ENCODE measurements at regions not wholly inside any gene's neighbourhood (a gene's known extent, or its start where the extent isn't known, plus 50 kb on each side); places are given as distances from the start of the nearest gene placed in this dataset.

GRCh38 chr6:2430612-2431011 lies 185.2 kb upstream of the GMDS start:
- Histone ChIP-seq H3K9me3 (ENCODE audit: control insufficient read depth, insufficient read depth, low read length) (no peaks in the 10 kb centered on the region), H3K27me3 (ENCODE audit: control insufficient read depth, insufficient read depth, low read length) (no peaks in the 10 kb centered on the region), H3K36me3 (ENCODE audit: control insufficient read depth, insufficient read depth, low read length) (no peaks in the 10 kb centered on the region), H3K4me3 (ENCODE audit: low read depth, low read length) (no peak overlapping the region), H3K9ac (ENCODE audit: low read depth, low read length) (no peak overlapping the region), H3K4me1 (ENCODE audit: control insufficient read depth, insufficient read depth, low read length) (no peaks in the 10 kb centered on the region)

GRCh38 chr6:2429460-2429859 lies 184.1 kb upstream of the GMDS start:
- Histone ChIP-seq H3K36me3 (ENCODE audit: control insufficient read depth, insufficient read depth, low read length) (no peaks in the 10 kb centered on the region), H3K9me3 (ENCODE audit: control insufficient read depth, insufficient read depth, low read length) (no peaks in the 10 kb centered on the region), H3K9ac (ENCODE audit: low read depth, low read length) (no peak overlapping the region), H3K27me3 (ENCODE audit: control insufficient read depth, insufficient read depth, low read length) (no peaks in the 10 kb centered on the region), H3K4me3 (ENCODE audit: low read depth, low read length) (no peak overlapping the region), H3K4me1 (ENCODE audit: control insufficient read depth, insufficient read depth, low read length) (no peaks in the 10 kb centered on the region)

- Histone ChIP-seq H3K9me3 (ENCODE audit: control insufficient read depth, insufficient read depth, low read length) (no peaks in the 10 kb centered on the region), H3K4me1 (ENCODE audit: control insufficient read depth, insufficient read depth, low read length) (no peaks in the 10 kb centered on the region), H3K27me3 (ENCODE audit: control insufficient read depth, insufficient read depth, low read length) (no peaks in the 10 kb centered on the region), H3K9ac (ENCODE audit: low read depth, low read length) (no peak overlapping the region), H3K36me3 (ENCODE audit: control insufficient read depth, insufficient read depth, low read length) (no peaks in the 10 kb centered on the region), H3K4me3 (ENCODE audit: low read depth, low read length) (no peak overlapping the region)
Observed at GRCh38 chr6:2429032-2429431, 183.6 kb upstream of the GMDS start.

- Histone ChIP-seq H3K27me3 (ENCODE audit: control insufficient read depth, insufficient read depth, low read length) (no peaks in the 10 kb centered on the region), H3K4me1 (ENCODE audit: control insufficient read depth, insufficient read depth, low read length) (no peaks in the 10 kb centered on the region), H3K9me3 (ENCODE audit: control insufficient read depth, insufficient read depth, low read length) (no peaks in the 10 kb centered on the region), H3K4me3 (ENCODE audit: low read depth, low read length) (no peak overlapping the region), H3K36me3 (ENCODE audit: control insufficient read depth, insufficient read depth, low read length) (no peaks in the 10 kb centered on the region), H3K9ac (ENCODE audit: low read depth, low read length) (no peak overlapping the region)
Observed at GRCh38 chr6:2426561-2427340, 181.3 kb upstream of the GMDS start.

- no peaks in the 10 kb centered on the region for H3K27me3 ChIP-seq (ENCODE audit: control insufficient read depth, insufficient read depth, low read length)
- no peaks in the 10 kb centered on the region for H3K9me3 ChIP-seq (ENCODE audit: control insufficient read depth, insufficient read depth, low read length)
- no peak overlapping the region for H3K9ac ChIP-seq (ENCODE audit: low read depth, low read length)
- no peaks in the 10 kb centered on the region for H3K36me3 ChIP-seq (ENCODE audit: control insufficient read depth, insufficient read depth, low read length)
- H3K4me3 ChIP-seq (ENCODE audit: low read depth, low read length): no peak overlapping the region
- H3K4me1 ChIP-seq (ENCODE audit: control insufficient read depth, insufficient read depth, low read length): no peaks in the 10 kb centered on the region
Observed at GRCh38 chr6:2416128-2416712, 170.8 kb upstream of the GMDS start.

- Histone ChIP-seq H3K27me3 (ENCODE audit: control insufficient read depth, insufficient read depth, low read length) (no peaks in the 10 kb centered on the region), H3K4me3 (ENCODE audit: low read depth, low read length) (no peak overlapping the region), H3K9ac (ENCODE audit: low read depth, low read length) (no peak overlapping the region), H3K4me1 (ENCODE audit: control insufficient read depth, insufficient read depth, low read length) (no peaks in the 10 kb centered on the region), H3K36me3 (ENCODE audit: control insufficient read depth, insufficient read depth, low read length) (no peaks in the 10 kb centered on the region), H3K9me3 (ENCODE audit: control insufficient read depth, insufficient read depth, low read length) (no peaks in the 10 kb centered on the region)
Observed at GRCh38 chr6:2414885-2415547, 169.6 kb upstream of the GMDS start.

GRCh38 chr6:2412731-2413130 lies 167.3 kb upstream of the GMDS start:
- H3K36me3 ChIP-seq (ENCODE audit: control insufficient read depth, insufficient read depth, low read length): no peaks in the 10 kb centered on the region
- no peaks in the 10 kb centered on the region for H3K27me3 ChIP-seq (ENCODE audit: control insufficient read depth, insufficient read depth, low read length)
- H3K9me3 ChIP-seq (ENCODE audit: control insufficient read depth, insufficient read depth, low read length): no peaks in the 10 kb centered on the region
- H3K9ac ChIP-seq (ENCODE audit: low read depth, low read length): no peak overlapping the region
- H3K4me1 ChIP-seq (ENCODE audit: control insufficient read depth, insufficient read depth, low read length): no peaks in the 10 kb centered on the region
- H3K4me3 ChIP-seq (ENCODE audit: low read depth, low read length): no peak overlapping the region

- Histone ChIP-seq H3K4me3 (ENCODE audit: low read depth, low read length) (no peak overlapping the region), H3K4me1 (ENCODE audit: control insufficient read depth, insufficient read depth, low read length) (no peaks in the 10 kb centered on the region), H3K9ac (ENCODE audit: low read depth, low read length) (no peak overlapping the region), H3K36me3 (ENCODE audit: control insufficient read depth, insufficient read depth, low read length) (no peaks in the 10 kb centered on the region), H3K27me3 (ENCODE audit: control insufficient read depth, insufficient read depth, low read length) (no peaks in the 10 kb centered on the region), H3K9me3 (ENCODE audit: control insufficient read depth, insufficient read depth, low read length) (no peaks in the 10 kb centered on the region)
Observed at GRCh38 chr6:2410656-2411380, 165.4 kb upstream of the GMDS start.

- Histone ChIP-seq H3K27me3 (ENCODE audit: control insufficient read depth, insufficient read depth, low read length) (no peaks in the 10 kb centered on the region), H3K9ac (ENCODE audit: low read depth, low read length) (no peak overlapping the region), H3K36me3 (ENCODE audit: control insufficient read depth, insufficient read depth, low read length) (no peaks in the 10 kb centered on the region), H3K4me3 (ENCODE audit: low read depth, low read length) (no peak overlapping the region), H3K4me1 (ENCODE audit: control insufficient read depth, insufficient read depth, low read length) (no peaks in the 10 kb centered on the region), H3K9me3 (ENCODE audit: control insufficient read depth, insufficient read depth, low read length) (no peaks in the 10 kb centered on the region)
Observed at GRCh38 chr6:2407525-2407924, 162.1 kb upstream of the GMDS start.

- no peaks in the 10 kb centered on the region for H3K9me3 ChIP-seq (ENCODE audit: control insufficient read depth, insufficient read depth, low read length)
- no peaks in the 10 kb centered on the region for H3K27me3 ChIP-seq (ENCODE audit: control insufficient read depth, insufficient read depth, low read length)
- no peaks in the 10 kb centered on the region for H3K36me3 ChIP-seq (ENCODE audit: control insufficient read depth, insufficient read depth, low read length)
- H3K9ac ChIP-seq (ENCODE audit: low read depth, low read length): no peak overlapping the region
- H3K4me1 ChIP-seq (ENCODE audit: control insufficient read depth, insufficient read depth, low read length): no peaks in the 10 kb centered on the region
- no peak overlapping the region for H3K4me3 ChIP-seq (ENCODE audit: low read depth, low read length)
Observed at GRCh38 chr6:2404211-2404929, 159.0 kb upstream of the GMDS start.

- Histone ChIP-seq H3K4me3 (ENCODE audit: low read depth, low read length) (no peak overlapping the region), H3K4me1 (ENCODE audit: control insufficient read depth, insufficient read depth, low read length) (no peaks in the 10 kb centered on the region), H3K9ac (ENCODE audit: low read depth, low read length) (no peak overlapping the region), H3K9me3 (ENCODE audit: control insufficient read depth, insufficient read depth, low read length) (no peaks in the 10 kb centered on the region), H3K36me3 (ENCODE audit: control insufficient read depth, insufficient read depth, low read length) (no peaks in the 10 kb centered on the region), H3K27me3 (ENCODE audit: control insufficient read depth, insufficient read depth, low read length) (no peaks in the 10 kb centered on the region)
Observed at GRCh38 chr6:2403546-2403945, 158.1 kb upstream of the GMDS start.

Data from iPS-15b (cell line).